HL-60 (cell line): ENCODE measurements at regions not wholly inside any gene's neighbourhood (a gene's known extent, or its start where the extent isn't known, plus 50 kb on each side); places are given as distances from the start of the nearest gene placed in this dataset.

Experiments used
- DNase-seq, 2 experiments: peaks; one replicate each; pipeline ENCODE4 v3.0.0-alpha.2; 2010 to 2020; ENCODE audit warnings: low read depth in 1 of 2, low spot score in 1 of 2
- H3K27ac ChIP-seq: fragments of 250-450 bp; sonication (Bioruptor Pico); replicated peaks from 2 replicates; pipeline ENCODE4 v1.5.1; 2020; ENCODE audit warnings: mild to moderate bottlenecking, moderate library complexity
- H3K27me3 ChIP-seq: fragments of 250-450 bp; sonication (Bioruptor Pico); 2 replicates; pipeline ENCODE4 v1.5.1; 2021; ENCODE audit warnings: mild to moderate bottlenecking, moderate library complexity; ENCODE audit not compliant: insufficient read depth, poor library complexity, severe bottlenecking
- H3K4me3 ChIP-seq: replicated peaks from 2 replicates; pipeline ENCODE4 v1.5.1; 2011; ENCODE audit warnings: mild to moderate bottlenecking, control low read depth, low read length; ENCODE audit not compliant: insufficient read depth
- CTCF ChIP-seq: IDR thresholded peaks from one replicate; pipeline ENCODE4 v1.5.1; 2011; ENCODE audit warnings: low read length, control low read depth, inconsistent platforms; ENCODE audit not compliant: insufficient read depth
- GABPA ChIP-seq: IDR thresholded peaks from 2 replicates; pipeline ENCODE4 v1.6.1; 2012; ENCODE audit warnings: low read depth
- POLR2AphosphoS5 ChIP-seq: IDR thresholded peaks from 2 replicates; pipeline ENCODE4 v1.6.1; 2012; ENCODE audit warnings: low read depth
- REST ChIP-seq: IDR thresholded peaks from 2 replicates; pipeline ENCODE4 v1.6.1; 2012; ENCODE audit warnings: low read depth; ENCODE audit not compliant: insufficient replicate concordance
- SPI1 ChIP-seq: IDR thresholded peaks from 2 replicates; pipeline ENCODE4 v1.6.1; 2012; ENCODE audit warnings: low read depth, mild to moderate bottlenecking, borderline replicate concordance

GRCh38 chr20:55348223-55348622 is 657.1 kb downstream of the CBLN4 start:
- Histone ChIP-seq H3K27me3 (no peaks in the 10 kb centered on the region), H3K27ac (no peak overlapping the region), H3K4me3 (no peak overlapping the region)
- DNase-seq, result no peak
- TF ChIP-seq SPI1 (no peak), POLR2AphosphoS5 (no peak), GABPA (no peak), CTCF (no peak), REST (no peak)

- H3K27me3 ChIP-seq, result no peaks in the 10 kb centered on the region
- H3K4me3 ChIP-seq, result no peak overlapping the region
- no peak overlapping the region for H3K27ac ChIP-seq
- TF ChIP-seq GABPA, result no peak
- no peak for TF ChIP-seq SPI1
- TF ChIP-seq CTCF, result no peak
- no peak for DNase-seq
These were observed 662.5 kb downstream of the CBLN4 start for GRCh38 chr20:55342822-55343221.

GRCh38 chr20:55333798-55334197 is 671.5 kb downstream of the CBLN4 start:
- no peak overlapping the region for H3K27ac ChIP-seq
- peaks cover 2% of the 10 kb centered on the region for H3K27me3 ChIP-seq
- no peak for DNase-seq
- H3K4me3 ChIP-seq, result no peak overlapping the region
- no peak for TF ChIP-seq SPI1
- no peak for TF ChIP-seq REST
- TF ChIP-seq GABPA, result no peak
- TF ChIP-seq CTCF, result no peak
- TF ChIP-seq POLR2AphosphoS5, result no peak

GRCh38 chr20:55329108-55329507 is 676.2 kb downstream of the CBLN4 start:
- Histone ChIP-seq H3K27ac (no peak overlapping the region), H3K4me3 (no peak overlapping the region), H3K27me3 (no peaks in the 10 kb centered on the region)
- DNase-seq, result no peak
- no peak for TF ChIP-seq POLR2AphosphoS5
- TF ChIP-seq REST, result no peak
- TF ChIP-seq CTCF, result no peak
- no peak for TF ChIP-seq GABPA
- no peak for TF ChIP-seq SPI1
